Central memory CD8-positive, alpha-beta T cell (primary cell): ENCODE measurements at regions not wholly inside any gene's neighbourhood (a gene's known extent, or its start where the extent isn't known, plus 50 kb on each side); places are given as distances from the start of the nearest gene placed in this dataset.
"Not testable (repeated sequence)": the region's sequence is repeated elsewhere in the genome, so short reads cannot be mapped to it uniquely, and the experiment has no call there.

Experiments used
- ATAC-seq: fragments of 150-1000 bp; cut with Tn5 transposase; replicated peaks from 2 replicates; pipeline ENCODE4 v1.10.0; 2022; ENCODE audit warnings: mild to moderate bottlenecking, moderate FRiP score, moderate number of reproducible peaks; ENCODE audit not compliant: poor library complexity, severe bottlenecking; ENCODE audit errors: extremely low read depth
- DNase-seq, 2 donors: peaks; one replicate each; pipeline ENCODE4 v3.0.0; 2021; ENCODE audit warnings: low spot score in 2 of 2
- H3K27ac Mint-ChIP-seq: one replicate; pipeline ENCODE4 v1.8.0; 2022; ENCODE audit warnings: low read depth, mild to moderate bottlenecking, moderate library complexity, mixed read lengths
- H3K27me3 Mint-ChIP-seq: one replicate; pipeline ENCODE4 v1.8.0; 2022; ENCODE audit warnings: mixed read lengths
- H3K36me3 Mint-ChIP-seq: one replicate; pipeline ENCODE4 v1.8.0; 2022; ENCODE audit warnings: mild to moderate bottlenecking, moderate library complexity, mixed read lengths; ENCODE audit not compliant: insufficient read depth
- H3K4me1 Mint-ChIP-seq: one replicate; pipeline ENCODE4 v1.8.0; 2022; ENCODE audit warnings: mixed read lengths
- H3K4me3 Mint-ChIP-seq: one replicate; pipeline ENCODE4 v1.8.0; 2022; ENCODE audit warnings: mild to moderate bottlenecking, moderate library complexity, mixed read lengths
- H3K9me3 Mint-ChIP-seq: one replicate; pipeline ENCODE4 v1.8.0; 2022; ENCODE audit warnings: mixed read lengths

- H3K27ac Mint-ChIP-seq, DNase-seq, H3K36me3 Mint-ChIP-seq, ATAC-seq, H3K4me1 Mint-ChIP-seq, H3K9me3 Mint-ChIP-seq, H3K4me3 Mint-ChIP-seq: not testable (repeated sequence)
- H3K27me3 Mint-ChIP-seq = peaks cover 56% of the 10 kb centered on the region
These were observed 86.5 kb upstream of the ABHD2 start for GRCh38 chr15:89001708-89002275.

- ATAC-seq (no peak), DNase-seq (no peak)
- Mint-ChIP-seq H3K27me3 (peaks cover 56% of the 10 kb centered on the region), H3K9me3 (no peaks in the 10 kb centered on the region), H3K4me3 (no peak overlapping the region), H3K27ac (no peak overlapping the region), H3K4me1 (no peaks in the 10 kb centered on the region), H3K36me3 (peaks cover 2% of the 10 kb centered on the region)
These were observed 85.9 kb upstream of the ABHD2 start for GRCh38 chr15:89002281-89002761.

- Mint-ChIP-seq H3K9me3 (no peaks in the 10 kb centered on the region), H3K36me3 (peaks cover 2% of the 10 kb centered on the region), H3K4me1 (no peaks in the 10 kb centered on the region), H3K27ac (no peak overlapping the region), H3K4me3 (no peak overlapping the region), H3K27me3 (peaks cover 56% of the 10 kb centered on the region)
- ATAC-seq (no peak), DNase-seq (no peak)
These were observed 85.4 kb upstream of the ABHD2 start for GRCh38 chr15:89002830-89003229.

- Mint-ChIP-seq H3K9me3 (no peaks in the 10 kb centered on the region), H3K36me3 (peaks cover 2% of the 10 kb centered on the region), H3K27ac (no peak overlapping the region), H3K27me3 (peaks cover 54% of the 10 kb centered on the region), H3K4me1 (no peaks in the 10 kb centered on the region), H3K4me3 (no peak overlapping the region)
- ATAC-seq (no peak), DNase-seq (no peak)
These were observed 84.2 kb upstream of the ABHD2 start for GRCh38 chr15:89003865-89004725.

GRCh38 chr15:89004726-89005030 lies 83.6 kb upstream of the ABHD2 start:
- no peak overlapping the region for H3K27ac Mint-ChIP-seq
- no peaks in the 10 kb centered on the region for H3K9me3 Mint-ChIP-seq
- no peaks in the 10 kb centered on the region for H3K4me1 Mint-ChIP-seq
- H3K36me3 Mint-ChIP-seq = peaks cover 4% of the 10 kb centered on the region
- peaks cover 55% of the 10 kb centered on the region for H3K27me3 Mint-ChIP-seq
- no peak overlapping the region for H3K4me3 Mint-ChIP-seq
- ATAC-seq (no peak), DNase-seq (no peak)

- ATAC-seq = not testable (repeated sequence)
These were observed 80.7 kb upstream of the ABHD2 start for GRCh38 chr15:89007527-89007926.

GRCh38 chr15:89007989-89008388 lies 80.3 kb upstream of the ABHD2 start:
- Mint-ChIP-seq H3K36me3 (peaks cover 4% of the 10 kb centered on the region), H3K9me3 (no peaks in the 10 kb centered on the region), H3K27me3 (peaks cover 88% of the 10 kb centered on the region), H3K27ac (no peak overlapping the region), H3K4me1 (no peaks in the 10 kb centered on the region), H3K4me3 (no peak overlapping the region)
- ATAC-seq (no peak), DNase-seq (no peak)

More at GRCh38 chr15:89007527-89007926, 80.7 kb upstream of the ABHD2 start:
- not testable (repeated sequence) for H3K4me3 Mint-ChIP-seq, H3K36me3 Mint-ChIP-seq, H3K27ac Mint-ChIP-seq, DNase-seq, H3K4me1 Mint-ChIP-seq, H3K9me3 Mint-ChIP-seq
- peaks cover 83% of the 10 kb centered on the region for H3K27me3 Mint-ChIP-seq

GRCh38 chr15:89009080-89009479 lies 79.2 kb upstream of the ABHD2 start:
- H3K27me3 Mint-ChIP-seq = peaks cover 95% of the 10 kb centered on the region
- H3K9me3 Mint-ChIP-seq = no peaks in the 10 kb centered on the region
- no peak overlapping the region for H3K4me3 Mint-ChIP-seq
- ATAC-seq (no peak), DNase-seq (no peak)
- H3K27ac Mint-ChIP-seq = no peak overlapping the region
- H3K36me3 Mint-ChIP-seq = peaks cover 4% of the 10 kb centered on the region
- H3K4me1 Mint-ChIP-seq = no peaks in the 10 kb centered on the region

GRCh38 chr15:89015412-89016097 lies 72.7 kb upstream of the ABHD2 start:
- H3K36me3 Mint-ChIP-seq = peaks cover 2% of the 10 kb centered on the region
- H3K4me1 Mint-ChIP-seq = peaks cover 8% of the 10 kb centered on the region
- H3K27me3 Mint-ChIP-seq = peaks cover 49% of the 10 kb centered on the region
- DNase-seq (no peak), ATAC-seq (no peak)
- no peak overlapping the region for H3K27ac Mint-ChIP-seq
- H3K9me3 Mint-ChIP-seq = no peaks in the 10 kb centered on the region
- H3K4me3 Mint-ChIP-seq = no peak overlapping the region

- Mint-ChIP-seq H3K4me3 (no peak overlapping the region), H3K9me3 (no peaks in the 10 kb centered on the region), H3K36me3 (peaks cover 2% of the 10 kb centered on the region), H3K27ac (no peak overlapping the region), H3K4me1 (peaks cover 8% of the 10 kb centered on the region), H3K27me3 (peaks cover 49% of the 10 kb centered on the region)
- DNase-seq (no peak), ATAC-seq (no peak)
These were observed 71.7 kb upstream of the ABHD2 start for GRCh38 chr15:89016549-89017041.

- DNase-seq = peak; percentile 69 to 83
- Mint-ChIP-seq H3K27ac (peak overlapping the region; percentile 46), H3K4me1 (peaks cover 8% of the 10 kb centered on the region), H3K27me3 (peaks cover 49% of the 10 kb centered on the region), H3K36me3 (peaks cover 2% of the 10 kb centered on the region), H3K4me3 (peak overlapping the region; percentile 54), H3K9me3 (no peaks in the 10 kb centered on the region)
- ATAC-seq = peak; percentile 82
These were observed 70.7 kb upstream of the ABHD2 start for GRCh38 chr15:89017370-89018066.

GRCh38 chr15:89018207-89018606 lies 70.0 kb upstream of the ABHD2 start:
- DNase-seq (no peak), ATAC-seq (no peak)
- H3K27me3 Mint-ChIP-seq = peaks cover 43% of the 10 kb centered on the region
- H3K36me3 Mint-ChIP-seq = peaks cover 2% of the 10 kb centered on the region
- peak overlapping the region; percentile 54 for H3K4me3 Mint-ChIP-seq
- peaks cover 8% of the 10 kb centered on the region for H3K4me1 Mint-ChIP-seq
- H3K27ac Mint-ChIP-seq = peak overlapping the region; percentile 46
- H3K9me3 Mint-ChIP-seq = no peaks in the 10 kb centered on the region
